ENCODE measurements at regions not wholly inside any gene's neighbourhood (a gene's known extent, or its start where the extent isn't known, plus 50 kb on each side); places are given as distances from the start of the nearest gene placed in this dataset.

DNA sequence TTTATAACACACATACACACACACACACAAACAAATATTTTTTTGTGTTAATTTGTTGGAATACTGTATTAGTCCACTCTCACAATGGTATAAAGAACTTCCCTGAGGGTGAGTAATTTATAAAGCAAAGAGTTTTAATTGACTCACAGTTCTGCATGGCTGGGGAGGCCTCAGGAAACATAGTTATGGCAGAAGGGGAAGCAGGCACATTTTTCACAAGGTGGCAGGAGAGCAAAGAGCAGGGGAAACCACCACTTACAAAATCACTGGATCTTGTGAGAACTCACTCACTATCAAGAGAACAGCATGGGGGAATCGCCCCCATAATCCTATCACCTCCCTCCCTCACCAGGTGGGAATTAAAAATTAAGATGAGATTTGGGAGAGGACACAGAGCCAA lies 205.4 kb upstream of the PTPRD start:
- no TSS peak for BruUV-seq (replicated peaks)
- no peak for TF ChIP-seq EZH2phosphoT487 (IDR thresholded peaks at IDR 0.05; ENCODE audit: borderline replicate concordance, low read depth, low read length)
- TF ChIP-seq, protein P1, sequence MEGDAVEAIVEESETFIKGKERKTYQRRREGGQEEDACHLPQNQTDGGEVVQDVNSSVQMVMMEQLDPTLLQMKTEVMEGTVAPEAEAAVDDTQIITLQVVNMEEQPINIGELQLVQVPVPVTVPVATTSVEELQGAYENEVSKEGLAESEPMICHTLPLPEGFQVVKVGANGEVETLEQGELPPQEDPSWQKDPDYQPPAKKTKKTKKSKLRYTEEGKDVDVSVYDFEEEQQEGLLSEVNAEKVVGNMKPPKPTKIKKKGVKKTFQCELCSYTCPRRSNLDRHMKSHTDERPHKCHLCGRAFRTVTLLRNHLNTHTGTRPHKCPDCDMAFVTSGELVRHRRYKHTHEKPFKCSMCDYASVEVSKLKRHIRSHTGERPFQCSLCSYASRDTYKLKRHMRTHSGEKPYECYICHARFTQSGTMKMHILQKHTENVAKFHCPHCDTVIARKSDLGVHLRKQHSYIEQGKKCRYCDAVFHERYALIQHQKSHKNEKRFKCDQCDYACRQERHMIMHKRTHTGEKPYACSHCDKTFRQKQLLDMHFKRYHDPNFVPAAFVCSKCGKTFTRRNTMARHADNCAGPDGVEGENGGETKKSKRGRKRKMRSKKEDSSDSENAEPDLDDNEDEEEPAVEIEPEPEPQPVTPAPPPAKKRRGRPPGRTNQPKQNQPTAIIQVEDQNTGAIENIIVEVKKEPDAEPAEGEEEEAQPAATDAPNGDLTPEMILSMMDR (conservative IDR thresholded peaks at IDR 0.05; ENCODE audit: low read length) = no peak
- H3K36me3 ChIP-seq (ENCODE audit: insufficient read depth, low read length) = no peaks in the 10 kb centered on the region
- H3K4me2 ChIP-seq (ENCODE audit: low read length) = no peak overlapping the region
- intact Hi-C loops (cut with micrococcal nuclease; ENCODE audit: unreplicated experiment) = no loop called here
- H4K20me1 ChIP-seq (ENCODE audit: insufficient read depth, low read length) = no peaks in the 10 kb centered on the region
- H3K4me1 ChIP-seq (ENCODE audit: insufficient read depth, low read length, poor library complexity, severe bottlenecking) = no peaks in the 10 kb centered on the region
- no peak overlapping the region for H2AFZ ChIP-seq (ENCODE audit: low read length)
- no peak overlapping the region for H3K27ac ChIP-seq (ENCODE audit: low read depth, low read length, poor library complexity, severe bottlenecking)
- ChIA-PET CTCF (ENCODE audit: unreplicated experiment) (no interaction called here), POLR2A (no interaction called here)
- H3K4me3 ChIP-seq (ENCODE audit: low read depth, low read length, poor library complexity, severe bottlenecking) = no peak overlapping the region
- H3K79me2 ChIP-seq (ENCODE audit: insufficient read depth, low read depth, low read length) = no peaks in the 10 kb centered on the region
- DNase-seq (ENCODE audit: low spot score) = no peak
- no peaks in the 10 kb centered on the region for H3K9me2 ChIP-seq (ENCODE audit: insufficient read depth, low read length)
- H3K9me3 ChIP-seq (ENCODE audit: low read length) = no peaks in the 10 kb centered on the region

DNA sequence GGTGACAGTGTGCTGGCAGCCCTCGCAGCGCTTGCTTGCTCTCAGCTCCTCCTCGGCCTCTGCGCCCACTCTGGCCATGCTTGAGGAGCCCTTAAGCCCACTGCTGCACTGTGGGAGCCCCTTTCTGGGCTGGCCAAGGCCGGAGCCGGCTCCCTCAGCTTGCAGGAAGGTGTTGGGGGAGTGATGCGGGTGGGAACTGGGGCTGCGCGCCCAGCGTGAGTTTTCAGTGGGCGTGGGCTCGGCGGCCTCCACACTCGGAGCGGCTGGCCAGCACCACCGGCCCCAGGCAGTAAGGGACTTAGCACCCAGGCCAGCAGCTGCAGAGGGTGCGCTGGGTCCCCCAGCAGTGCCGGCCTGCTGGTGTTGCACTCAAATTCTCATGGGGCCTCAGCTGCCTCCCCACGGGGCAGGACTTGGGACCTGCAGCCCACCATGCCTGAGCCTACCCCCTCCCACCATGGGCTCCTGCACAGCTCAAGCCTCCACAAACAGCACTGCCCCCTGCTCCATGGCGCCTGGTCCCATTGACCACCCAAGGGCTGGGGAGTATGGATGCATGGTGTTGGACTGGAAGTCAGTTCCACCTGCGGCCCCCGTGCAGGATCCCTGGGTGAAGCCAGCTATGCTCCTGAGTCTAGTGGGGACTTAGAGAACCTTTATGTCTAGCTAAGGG lies 223.1 kb upstream of the PTPRD start:
- DNase-seq (ENCODE audit: low spot score) = no peak
- Histone ChIP-seq H3K27ac (ENCODE audit: low read depth, low read length, poor library complexity, severe bottlenecking) (no peak overlapping the region), H2AFZ (ENCODE audit: low read length) (no peak overlapping the region), H3K9me2 (ENCODE audit: insufficient read depth, low read length) (no peaks in the 10 kb centered on the region), H3K4me1 (ENCODE audit: insufficient read depth, low read length, poor library complexity, severe bottlenecking) (no peaks in the 10 kb centered on the region), H3K4me2 (ENCODE audit: low read length) (no peak overlapping the region), H3K36me3 (ENCODE audit: insufficient read depth, low read length) (no peaks in the 10 kb centered on the region), H3K4me3 (ENCODE audit: low read depth, low read length, poor library complexity, severe bottlenecking) (no peak overlapping the region), H3K79me2 (ENCODE audit: insufficient read depth, low read depth, low read length) (no peaks in the 10 kb centered on the region), H4K20me1 (ENCODE audit: insufficient read depth, low read length) (no peaks in the 10 kb centered on the region), H3K9me3 (ENCODE audit: low read length) (no peaks in the 10 kb centered on the region)
- intact Hi-C loops (cut with micrococcal nuclease; ENCODE audit: unreplicated experiment) = no loop called here
- TF ChIP-seq, protein P1 (conservative IDR thresholded peaks at IDR 0.05; ENCODE audit: low read length) = no peak
- TF ChIP-seq EZH2phosphoT487 (IDR thresholded peaks at IDR 0.05; ENCODE audit: borderline replicate concordance, low read depth, low read length) = no peak
- no TSS peak for BruUV-seq (replicated peaks)
- ChIA-PET POLR2A (no interaction called here), CTCF (ENCODE audit: unreplicated experiment) (no interaction called here)

DNA sequence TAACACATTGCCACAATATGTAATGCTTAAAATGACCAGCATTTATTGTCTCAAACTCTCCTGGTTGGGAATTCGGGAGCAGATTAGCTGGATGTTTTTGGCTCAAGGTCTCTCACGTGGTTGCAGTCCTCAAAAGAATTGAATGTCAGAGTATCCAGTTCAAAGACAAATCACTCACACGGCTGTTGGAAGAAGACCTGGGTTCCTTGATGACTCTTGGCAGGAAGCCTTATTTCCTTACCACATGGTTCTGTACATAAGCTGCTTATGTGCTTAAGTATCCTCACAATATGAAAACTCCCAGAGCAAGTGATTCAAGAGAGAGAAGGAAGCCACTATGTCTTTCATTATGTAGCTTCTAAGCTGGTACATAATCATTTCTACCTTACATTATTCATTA lies 230.3 kb upstream of the PTPRD start:
- ChIA-PET CTCF (ENCODE audit: unreplicated experiment) (no interaction called here), POLR2A (no interaction called here)
- intact Hi-C loops (cut with micrococcal nuclease; ENCODE audit: unreplicated experiment) = no loop called here

More for the DNA sequence above, 230.3 kb upstream of the PTPRD start:
- H3K4me3 ChIP-seq (ENCODE audit: low read depth, low read length, poor library complexity, severe bottlenecking) = no peak overlapping the region
- H3K9me3 ChIP-seq (ENCODE audit: low read length) = no peaks in the 10 kb centered on the region
- DNase-seq (ENCODE audit: low spot score) = no peak
- no peaks in the 10 kb centered on the region for H3K36me3 ChIP-seq (ENCODE audit: insufficient read depth, low read length)
- no peaks in the 10 kb centered on the region for H3K9me2 ChIP-seq (ENCODE audit: insufficient read depth, low read length)
- no peak overlapping the region for H3K27ac ChIP-seq (ENCODE audit: low read depth, low read length, poor library complexity, severe bottlenecking)
- H3K4me1 ChIP-seq (ENCODE audit: insufficient read depth, low read length, poor library complexity, severe bottlenecking) = no peaks in the 10 kb centered on the region
- H3K4me2 ChIP-seq (ENCODE audit: low read length) = no peak overlapping the region
- no TSS peak for BruUV-seq (replicated peaks)
- TF ChIP-seq, protein P1 (conservative IDR thresholded peaks at IDR 0.05; ENCODE audit: low read length) = no peak
- TF ChIP-seq EZH2phosphoT487 (IDR thresholded peaks at IDR 0.05; ENCODE audit: borderline replicate concordance, low read depth, low read length) = no peak
- no peak overlapping the region for H2AFZ ChIP-seq (ENCODE audit: low read length)
- H4K20me1 ChIP-seq (ENCODE audit: insufficient read depth, low read length) = no peaks in the 10 kb centered on the region
- H3K79me2 ChIP-seq (ENCODE audit: insufficient read depth, low read depth, low read length) = no peaks in the 10 kb centered on the region

Measured in OCI-LY7 (cell line).